K562 (cell line): ENCODE measurements at regions not wholly inside any gene's neighbourhood (a gene's known extent, or its start where the extent isn't known, plus 50 kb on each side); places are given as distances from the start of the nearest gene placed in this dataset.

ENCODE experiments used
- ATAC-seq: fragments of 200-7000 bp; cut with Tn5 transposase; 3 replicates; pipeline ENCODE4 v1.9.1; 2020; ENCODE audit warnings: moderate library complexity
- BruUV-seq: library from RNA; stranded (reverse); fragments of 400-500 nt; replicated peaks from 2 replicates; lab custom pipeline; 2021; lab: Mats Ljungman, UMichigan
- CTCF ChIA-PET: fragments of 300-600 bp; formaldehyde crosslinking; extraction: SDS; loops from one replicate; lab custom pipeline; 2021; ENCODE audit warnings: low intra/inter-chr PET ratio; lab: Yijun Ruan, JAX
- POLR2A ChIA-PET: fragments of 300-600, 350-650 bp; sonication (Branson Sonifier 250); formaldehyde crosslinking; extraction: SDS; loops from one replicate; lab custom pipeline; 2021; ENCODE audit warnings: antibody characterized with exemption, inconsistent platforms; lab: Yijun Ruan, JAX
- DNase-seq, 4 experiments: peaks; one replicate each; pipeline versions ENCODE4 v3.0.0 to v3.0.0-alpha.2; 2011 to 2018; ENCODE audit warnings: low spot score in 3 of 4, mixed read lengths in 3 of 4; ENCODE audit errors: extremely low read depth in 1 of 4
- FAIRE-seq: peaks from 2 replicates; lab custom pipeline; 2011; peaks lifted over from hg19 to GRCh38; lab: Jason Lieb, UNC
- H2AFZ ChIP-seq: 2 replicates; pipeline ENCODE4 v1.6.0; 2011; ENCODE audit warnings: low read depth, low read length, control low read depth, inconsistent platforms
- H3K27ac ChIP-seq: fragments of 200-600 bp; 3 replicates; pipeline ENCODE4 v1.8.0; 2011; ENCODE audit warnings: low read depth, mild to moderate bottlenecking, control low read depth, inconsistent platforms, low read length, moderate library complexity, mixed read lengths; ENCODE audit errors: extremely low read depth
- H3K27me3 ChIP-seq, 2 experiments: fragments of 300-600 bp in 1 of 2; 2 replicates in 1 of 2; 3 replicates in 1 of 2; pipeline versions ENCODE4 v1.6.0 to v1.8.0; 2011; ENCODE audit warnings: inconsistent platforms in 2 of 2, low read length in 2 of 2, mild to moderate bottlenecking in 1 of 2, mixed read lengths in 1 of 2, moderate library complexity in 1 of 2; ENCODE audit not compliant: control insufficient read depth in 2 of 2, insufficient read depth in 2 of 2
- H3K36me3 ChIP-seq: fragments of 300-600 bp; 3 replicates; pipeline ENCODE4 v1.8.0; 2011; ENCODE audit warnings: mild to moderate bottlenecking, low read length, inconsistent platforms; ENCODE audit not compliant: control insufficient read depth, insufficient read depth
- H3K4me1 ChIP-seq, 2 experiments: fragments of 200-600 bp in 1 of 2; replicated peaks in 1 of 2; 2 replicates in 1 of 2; 3 replicates in 1 of 2; pipeline versions ENCODE4 v1.5.1 to v1.8.0; 2011; ENCODE audit warnings: inconsistent platforms in 2 of 2, low read length in 2 of 2, mild to moderate bottlenecking in 1 of 2, mixed read lengths in 1 of 2, moderate library complexity in 1 of 2; ENCODE audit not compliant: control insufficient read depth in 2 of 2, insufficient read depth in 2 of 2
- H3K4me2 ChIP-seq: 2 replicates; pipeline ENCODE4 v1.6.1; 2011; ENCODE audit warnings: low read length, control low read depth, inconsistent platforms, mixed read lengths; ENCODE audit not compliant: insufficient read depth
- H3K4me3 ChIP-seq: fragments of 200-600 bp; sonication (generic), shearing (Covaris generic); 2 replicates; pipeline ENCODE4 v1.5.1; 2016; ENCODE audit warnings: control low read depth, inconsistent platforms
- H3K79me2 ChIP-seq: fragments of 200-600 bp; 3 replicates; pipeline ENCODE4 v1.8.0; 2011; ENCODE audit warnings: low read length, inconsistent platforms; ENCODE audit not compliant: control insufficient read depth, insufficient read depth
- H3K9ac ChIP-seq, 2 experiments: 2 replicates each; pipeline versions ENCODE4 v1.6.0 to v1.6.1; 2011; ENCODE audit warnings: low read depth in 2 of 2, low read length in 2 of 2, control low read depth in 1 of 2, inconsistent platforms in 1 of 2, mild to moderate bottlenecking in 1 of 2, mixed read lengths in 1 of 2; ENCODE audit not compliant: insufficient read depth in 1 of 2
- H3K9me1 ChIP-seq: one replicate; pipeline ENCODE4 v1.6.0; 2011; ENCODE audit warnings: inconsistent platforms, mild to moderate bottlenecking, low read length, moderate library complexity; ENCODE audit not compliant: control insufficient read depth, insufficient read depth
- H3K9me3 ChIP-seq: replicated peaks from 2 replicates; pipeline ENCODE4 v1.5.1; 2011; ENCODE audit warnings: low read depth, low read length, inconsistent platforms; ENCODE audit not compliant: control insufficient read depth, insufficient read depth
- H4K20me1 ChIP-seq: replicated peaks from 2 replicates; pipeline ENCODE4 v1.6.1; 2011; ENCODE audit warnings: low read length, inconsistent platforms, mixed read lengths; ENCODE audit not compliant: control insufficient read depth, insufficient read depth
- IRF1 ChIP-seq: sonication (generic); formaldehyde crosslinking; IDR thresholded peaks from 2 replicates; pipeline ENCODE4 v1.8.0; 2022; ENCODE audit warnings: missing genetic modification reagents, mild to moderate bottlenecking, borderline replicate concordance
- IRF2 ChIP-seq: sonication (generic); formaldehyde crosslinking; IDR thresholded peaks from 2 replicates; pipeline ENCODE4 v1.8.1; 2022; ENCODE audit warnings: mild to moderate bottlenecking, missing genetic modification reagents
- KDM2B ChIP-seq: fragments of 250-450 bp; sonication (Bioruptor Pico); IDR thresholded peaks from 2 replicates; pipeline ENCODE4 v1.8.0; 2021; ENCODE audit warnings: mild to moderate bottlenecking, moderate library complexity
- MXD1 ChIP-seq: fragments of 250-450 bp; sonication (Bioruptor Pico); IDR thresholded peaks from 2 replicates; pipeline ENCODE4 v1.8.0; 2021; ENCODE audit warnings: borderline replicate concordance, mild to moderate bottlenecking, moderate library complexity; ENCODE audit not compliant: poor library complexity, severe bottlenecking
- NR2C2 ChIP-seq, 2 experiments: fragments of 200-800 bp in 1 of 2; sonication (Bioruptor generic) in 1 of 2; sonication (generic) in 1 of 2; formaldehyde crosslinking in 1 of 2; IDR thresholded peaks; 2 replicates each; pipeline versions ENCODE4 v1.6.1 to v1.8.0; 2016 to 2022; ENCODE audit warnings: mild to moderate bottlenecking in 1 of 2, missing compliant biosample characterization in 1 of 2, missing genetic modification characterization in 1 of 2, missing genetic modification reagents in 1 of 2
- NR2F6 ChIP-seq: fragments of 450-650 bp; formaldehyde crosslinking; IDR thresholded peaks from 2 replicates; pipeline ENCODE4 v1.4.0; 2020; ENCODE audit warnings: mild to moderate bottlenecking
- RNF2 ChIP-seq: sonication (generic); IDR thresholded peaks from 2 replicates; pipeline ENCODE4 v1.6.1; 2016
- SOX6 ChIP-seq: fragments of 450-650 bp; IDR thresholded peaks from 2 replicates; pipeline ENCODE4 v1.6.1; 2014; ENCODE audit warnings: mild to moderate bottlenecking
- STAT5B ChIP-seq: fragments of 250-450 bp; sonication (Bioruptor Pico); IDR thresholded peaks from 2 replicates; pipeline ENCODE4 v1.8.0; 2021; ENCODE audit warnings: mild to moderate bottlenecking, inconsistent platforms
- TEAD2 ChIP-seq: fragments of 450-650 bp; IDR thresholded peaks from 2 replicates; pipeline ENCODE4 v1.6.1; 2016; ENCODE audit warnings: missing genetic modification characterization, control low read depth, missing compliant biosample characterization
- THRA ChIP-seq: fragments of 450-650 bp; IDR thresholded peaks from 2 replicates; pipeline ENCODE4 v1.6.1; 2017; ENCODE audit warnings: mild to moderate bottlenecking, moderate library complexity
- XRCC4 ChIP-seq: IDR thresholded peaks from one replicate; pipeline ENCODE4 v1.6.1; 2011; ENCODE audit not compliant: insufficient read depth, insufficient read length; ENCODE audit errors: extremely low read depth
- ZFPM2 ChIP-seq: fragments of 250-450 bp; sonication (Bioruptor Pico); IDR thresholded peaks from 2 replicates; pipeline ENCODE4 v1.5.1; 2022; ENCODE audit warnings: mild to moderate bottlenecking
- ZNF717 ChIP-seq: fragments of 250-450 bp; sonication (Bioruptor Pico); IDR thresholded peaks from 2 replicates; pipeline ENCODE4 v1.5.0; 2021
- ZNF830 ChIP-seq: fragments of 250-450 bp; sonication (Bioruptor Pico); IDR thresholded peaks from 2 replicates; pipeline ENCODE4 v1.5.0; 2021; ENCODE audit warnings: mild to moderate bottlenecking
- WGBS: fragments of 100-300 bp; shearing (Covaris generic); methylation state at CpG from one replicate; pipeline ENCODE4 v1.1.6; 2016; ENCODE audit warnings: low coverage, mixed read lengths; ENCODE audit not compliant: insufficient coverage; ENCODE audit errors: missing lambda C conversion rate; 5-methylcytosine and 5-hydroxymethylcytosine counted together
- in situ Hi-C: fragments of 300-500 bp; cut with MboI; formaldehyde crosslinking; loops from 4 replicates; pipeline ENCODE4 v1.15.0; 2018; ENCODE audit warnings: inconsistent platforms, mixed read lengths
- intact Hi-C: fragments of 100-400 bp; cut with micrococcal nuclease; formaldehyde crosslinking; loops from 2 replicates; pipeline ENCODE4 v1.14.2; 2022

DNA sequence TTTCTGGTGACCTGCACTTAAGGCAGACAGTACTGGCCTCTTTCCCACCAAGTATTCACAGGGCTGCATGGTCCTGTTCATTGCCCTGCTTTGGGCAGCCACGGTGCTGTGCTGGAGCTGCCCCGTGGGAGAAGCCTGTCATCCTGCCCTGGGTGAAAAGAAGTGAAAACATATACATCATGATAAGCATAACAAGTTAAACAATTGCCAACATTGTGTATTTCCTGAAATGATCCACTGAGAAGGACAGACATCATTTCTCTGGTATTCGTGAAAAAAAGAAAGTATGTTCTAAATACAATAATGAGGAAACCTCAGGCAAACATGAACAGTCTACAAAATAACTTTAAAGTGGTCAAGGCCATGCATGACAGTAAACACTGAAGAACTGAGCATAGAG, 393.1 kb downstream of the TMEM135 start:
- Histone ChIP-seq H3K4me3 (no peak overlapping the region), H3K9ac (no peak overlapping the region), H3K36me3 (no peaks in the 10 kb centered on the region), H4K20me1 (no peaks in the 10 kb centered on the region), H3K9me1 (no peaks in the 10 kb centered on the region), H3K9me3 (no peaks in the 10 kb centered on the region), H3K79me2 (no peaks in the 10 kb centered on the region), H3K4me2 (no peak overlapping the region), H2AFZ (no peak overlapping the region), H3K27ac (no peak overlapping the region), H3K27me3 (no peaks in the 10 kb centered on the region), H3K4me1 (no peaks in the 10 kb centered on the region)
- WGBS, result 0% methylated on average over 3 of the region's 3 CpGs
- ATAC-seq (no peak), DNase-seq (no peak), FAIRE-seq (no peak)
- TF ChIP-seq STAT5B, result no peak
- TF ChIP-seq XRCC4, result no peak
- TF ChIP-seq NR2F6 (CRISPR knock-in tag), result no peak
- no peak for TF ChIP-seq KDM2B (CRISPR knock-in tag)
- no peak for TF ChIP-seq TEAD2 (tag)
- no peak for TF ChIP-seq NR2C2 (CRISPR knock-in tag; IDR thresholded peaks at IDR 0.05)
- TF ChIP-seq NR2C2 (tag; IDR thresholded peaks at IDR 0.05), result no peak
- POLR2A ChIA-PET, result interaction anchor here (0.7 kb wide), 1 partner anchor 15 kb away, joined by 5 read pairs; no protein-coding TSS in a partner anchor
- intact Hi-C loops, result no loop called here
- CTCF ChIA-PET, result no interaction called here
- in situ Hi-C loops, result no loop called here
- BruUV-seq, result no TSS peak

- no peak overlapping the region for H3K4me3 ChIP-seq
- no peak overlapping the region for H3K4me2 ChIP-seq
- no peaks in the 10 kb centered on the region for H3K4me1 ChIP-seq
- no peak overlapping the region for H3K9ac ChIP-seq
- H4K20me1 ChIP-seq, result no peaks in the 10 kb centered on the region
- ATAC-seq (no peak), FAIRE-seq (no peak), DNase-seq (no peak)
- intact Hi-C loops (no loop called here), in situ Hi-C loops (loop anchor here (10.0 kb wide), 3 partner anchors 495 to 975 kb away; no protein-coding TSS in a partner anchor)
- no peak overlapping the region for H3K27ac ChIP-seq
- no peaks in the 10 kb centered on the region for H3K27me3 ChIP-seq
- TF ChIP-seq ZNF717, result no peak
- no peak for TF ChIP-seq MXD1 (CRISPR knock-in tag)
- TF ChIP-seq ZNF830 (CRISPR knock-in tag), result no peak
- TF ChIP-seq IRF2 (CRISPR knock-in tag), result no peak
- TF ChIP-seq IRF1 (CRISPR knock-in tag), result no peak
- TF ChIP-seq SOX6, result no peak
- no peak for TF ChIP-seq RNF2
- TF ChIP-seq ZFPM2 (CRISPR knock-in tag), result no peak
- no peak for TF ChIP-seq THRA
- H3K79me2 ChIP-seq, result no peaks in the 10 kb centered on the region
- H2AFZ ChIP-seq, result no peak overlapping the region
- WGBS, result 0% methylated on average over 3 of the region's 3 CpGs
- ChIA-PET POLR2A (interaction anchor here (0.6 kb wide), 1 partner anchor 18 kb away, joined by 3 read pairs; no protein-coding TSS in a partner anchor), CTCF (no interaction called here)
- no TSS peak for BruUV-seq
- H3K9me1 ChIP-seq, result no peaks in the 10 kb centered on the region
- no peaks in the 10 kb centered on the region for H3K36me3 ChIP-seq
- H3K9me3 ChIP-seq, result no peaks in the 10 kb centered on the region
These were observed 392.3 kb downstream of the TMEM135 start for GRCh38 chr11:87429996-87430395.
